Hepatic stellate cell (primary cell): ENCODE measurements at regions not wholly inside any gene's neighbourhood (a gene's known extent, or its start where the extent isn't known, plus 50 kb on each side); places are given as distances from the start of the nearest gene placed in this dataset.

Experiments
- DNase-seq: peaks from one replicate; pipeline ENCODE4 v3.0.0; 2011; ENCODE audit warnings: low spot score

GRCh38 chr14:97726676-97727075 lies 929.5 kb downstream of the VRK1 start:
- DNase-seq = no peak

GRCh38 chr14:97730706-97731105 lies 933.5 kb downstream of the VRK1 start:
- no peak for DNase-seq

- no peak for DNase-seq
Measured at GRCh38 chr14:97731800-97732199, 934.6 kb downstream of the VRK1 start.

- no peak for DNase-seq
Measured at GRCh38 chr14:97747316-97747715, 950.1 kb downstream of the VRK1 start.

GRCh38 chr14:97748616-97749015 lies 951.4 kb downstream of the VRK1 start:
- DNase-seq = no peak

- DNase-seq = no peak
Measured at GRCh38 chr14:97757491-97757890, 960.3 kb downstream of the VRK1 start.

- DNase-seq = no peak
Measured at GRCh38 chr14:97760050-97760449, 962.9 kb downstream of the VRK1 start.

- no peak for DNase-seq
Measured at GRCh38 chr14:97762386-97762785, 965.2 kb downstream of the VRK1 start.

- DNase-seq = no peak
Measured at GRCh38 chr14:97771340-97772045, 974.3 kb downstream of the VRK1 start.

- no peak for DNase-seq
Measured at GRCh38 chr14:97773598-97773997, 976.4 kb downstream of the VRK1 start.

GRCh38 chr14:97776890-97777558 lies 979.8 kb downstream of the VRK1 start:
- DNase-seq = no peak

- DNase-seq = no peak
Measured at GRCh38 chr14:97777622-97778355, 980.6 kb downstream of the VRK1 start.

- DNase-seq = no peak
Measured at GRCh38 chr14:97779140-97779539, 982.0 kb downstream of the VRK1 start.

GRCh38 chr14:97780804-97781203 lies 983.6 kb downstream of the VRK1 start:
- no peak for DNase-seq

- DNase-seq = no peak
Measured at GRCh38 chr14:97781961-97782360, 984.8 kb downstream of the VRK1 start.

GRCh38 chr14:97782871-97783414 lies 985.8 kb downstream of the VRK1 start:
- DNase-seq = no peak

- DNase-seq = no peak
Measured at GRCh38 chr14:97785495-97785894, 988.3 kb downstream of the VRK1 start.

GRCh38 chr14:97788364-97788763 lies 991.2 kb downstream of the VRK1 start:
- no peak for DNase-seq

GRCh38 chr14:97788846-97789526 lies 991.8 kb downstream of the VRK1 start:
- DNase-seq = no peak

GRCh38 chr14:97791072-97791471 lies 993.9 kb downstream of the VRK1 start:
- no peak for DNase-seq

- DNase-seq = no peak
Measured at GRCh38 chr14:97791906-97792305, 994.7 kb downstream of the VRK1 start.

GRCh38 chr14:97796511-97796910 lies 999.3 kb downstream of the VRK1 start:
- no peak for DNase-seq
